IPS-NIHi11 (cell line): ENCODE measurements at regions not wholly inside any gene's neighbourhood (a gene's known extent, or its start where the extent isn't known, plus 50 kb on each side); places are given as distances from the start of the nearest gene placed in this dataset.
A peak's percentile ranks its signal among the peaks of the same experiment; 100 is the strongest.
"Not testable (repeated sequence)": the region's sequence is repeated elsewhere in the genome, so short reads cannot be mapped to it uniquely, and the experiment has no call there.

Experiments used
- DNase-seq: peaks from one replicate; pipeline ENCODE4 v3.0.0; 2012; ENCODE audit warnings: mixed read lengths, low spot score

DNA sequence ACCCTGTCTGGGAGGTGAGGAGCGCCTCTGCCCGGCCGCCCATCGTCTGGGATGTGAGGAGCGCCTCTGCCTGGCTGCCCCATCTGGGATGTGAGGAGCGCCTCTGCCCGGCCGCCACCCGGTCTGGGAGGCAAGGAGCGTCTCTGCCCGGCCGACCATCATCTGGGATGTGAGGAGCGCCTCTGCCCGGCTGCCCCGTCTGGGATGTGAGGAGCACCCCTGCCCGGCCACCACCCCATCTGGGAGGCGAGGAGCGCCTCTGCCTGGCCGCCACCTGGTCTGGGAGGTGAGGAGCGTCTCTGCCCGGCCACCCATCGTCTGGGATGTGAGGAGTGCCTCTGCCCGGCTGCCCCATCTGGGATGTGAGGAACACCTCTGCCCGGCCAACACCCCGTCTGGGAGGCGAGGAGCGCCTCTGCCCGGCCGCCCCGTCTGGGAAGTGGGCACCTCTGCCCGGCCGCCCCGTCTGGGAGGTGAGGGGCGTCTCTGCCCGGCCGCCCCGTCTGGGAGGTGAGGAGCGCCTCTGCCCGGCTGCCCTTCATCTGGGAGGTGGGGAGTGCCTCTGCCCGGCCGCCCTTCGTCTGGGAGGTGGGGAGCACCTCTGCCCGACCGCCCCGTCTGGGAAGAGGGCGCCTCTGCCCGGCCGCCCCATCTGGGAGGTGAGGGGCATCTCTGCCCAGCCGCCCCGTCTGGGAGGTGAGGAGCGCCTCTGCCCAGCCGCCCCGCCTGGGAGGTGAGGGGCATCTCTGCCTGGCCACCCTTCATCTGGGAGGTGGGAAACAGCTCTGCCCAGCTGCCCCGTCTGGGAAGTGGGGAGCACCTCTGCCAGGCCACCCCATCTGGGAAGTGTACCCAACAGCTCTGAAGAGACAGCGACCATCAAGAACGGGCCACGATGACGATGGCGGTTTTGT, 399.7 kb downstream of the CAAP1 start:
- not testable (repeated sequence) for DNase-seq

- DNase-seq: not testable (repeated sequence)
Measured at GRCh38 chr9:26491922-26492607, 400.5 kb downstream of the CAAP1 start.

DNA sequence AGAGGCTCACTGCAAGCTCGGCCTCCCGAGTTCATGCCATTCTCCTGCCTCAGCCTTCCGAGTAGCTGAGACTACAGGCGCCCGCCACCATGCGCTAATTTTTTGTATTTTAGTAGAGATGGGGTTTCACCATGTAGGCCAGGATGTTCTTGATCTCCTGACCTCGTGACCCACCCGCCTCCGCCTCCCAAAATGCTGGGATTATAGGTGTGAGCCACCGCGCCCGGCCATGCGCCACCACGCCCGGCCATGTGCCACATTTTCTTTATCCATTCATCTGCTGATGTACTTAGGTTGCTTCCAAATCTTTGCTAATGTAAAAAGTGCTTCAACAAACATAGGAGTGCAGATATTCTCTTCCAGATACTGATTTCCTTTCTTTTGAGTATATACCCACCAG, 408.6 kb downstream of the CAAP1 start:
- no peak for DNase-seq

GRCh38 chr9:26477963-26478362, 414.6 kb downstream of the CAAP1 start:
- DNase-seq: no peak

GRCh38 chr9:26471261-26471660, 421.3 kb downstream of the CAAP1 start:
- no peak for DNase-seq

DNA sequence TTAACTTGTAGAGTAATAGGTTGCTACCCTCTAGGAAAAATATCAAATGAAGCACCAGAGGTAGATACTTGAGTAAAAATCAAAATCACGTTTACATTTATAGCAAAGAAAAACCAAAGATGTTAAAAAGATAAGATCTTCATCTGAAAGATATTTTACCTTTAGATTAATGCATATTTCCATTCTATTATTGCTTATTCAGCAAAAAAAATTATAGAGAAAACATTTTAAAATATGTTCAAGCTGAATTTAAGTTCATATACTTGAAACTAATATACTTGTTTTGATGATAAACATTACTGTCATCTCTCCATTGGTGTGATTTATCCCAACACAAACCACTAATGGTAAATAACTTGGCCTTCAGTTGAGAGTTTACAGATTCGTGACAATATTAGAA, 422.3 kb downstream of the CAAP1 start:
- no peak for DNase-seq

- DNase-seq: no peak
Measured at GRCh38 chr9:26463837-26464236, 428.8 kb downstream of the CAAP1 start.

- DNase-seq: no peak
Measured at GRCh38 chr9:26462751-26463150, 429.9 kb downstream of the CAAP1 start.

GRCh38 chr9:26462213-26462612, 430.4 kb downstream of the CAAP1 start:
- peak; percentile 41 for DNase-seq

- no peak for DNase-seq
Measured at GRCh38 chr9:26460624-26461023, 432.0 kb downstream of the CAAP1 start.

GRCh38 chr9:26459959-26460358, 432.6 kb downstream of the CAAP1 start:
- DNase-seq: no peak

DNA sequence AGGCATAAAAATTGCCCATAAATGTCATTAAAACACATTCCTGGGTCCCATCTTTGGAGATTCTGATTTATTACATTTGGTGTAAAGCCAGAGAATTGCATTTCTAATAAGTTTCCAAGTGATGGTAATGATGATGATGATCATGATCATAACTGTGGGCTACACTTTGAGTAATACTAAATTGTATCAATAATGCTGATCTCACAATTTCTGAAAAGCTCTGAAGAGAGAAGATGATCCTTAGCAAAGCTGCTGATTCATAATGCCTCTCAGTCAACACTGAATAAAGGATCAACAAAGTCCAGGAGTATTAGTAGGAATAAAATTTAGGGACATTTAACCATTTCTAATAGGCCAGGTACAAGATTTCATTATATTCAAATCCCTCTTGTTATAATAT, 434.5 kb downstream of the CAAP1 start:
- no peak for DNase-seq

DNA sequence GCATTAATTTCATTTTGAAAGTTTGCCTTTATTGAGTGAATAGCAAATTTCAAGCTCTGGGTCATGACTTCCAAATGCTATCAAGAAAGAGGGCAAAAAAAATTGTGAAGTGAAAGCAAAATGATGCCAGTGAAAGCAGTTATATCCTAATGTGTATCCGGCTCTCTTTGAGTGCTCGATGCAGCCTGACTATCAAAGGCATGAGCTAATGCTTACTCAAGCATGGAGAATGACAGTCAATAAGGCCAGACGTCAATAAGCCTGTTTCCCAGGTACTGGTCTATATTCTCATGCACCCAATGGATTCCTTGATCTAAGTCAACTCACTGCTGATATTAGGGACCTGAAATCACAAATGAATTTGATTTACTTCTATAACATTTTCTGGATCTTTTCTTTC, 435.5 kb downstream of the CAAP1 start:
- no peak for DNase-seq

DNA sequence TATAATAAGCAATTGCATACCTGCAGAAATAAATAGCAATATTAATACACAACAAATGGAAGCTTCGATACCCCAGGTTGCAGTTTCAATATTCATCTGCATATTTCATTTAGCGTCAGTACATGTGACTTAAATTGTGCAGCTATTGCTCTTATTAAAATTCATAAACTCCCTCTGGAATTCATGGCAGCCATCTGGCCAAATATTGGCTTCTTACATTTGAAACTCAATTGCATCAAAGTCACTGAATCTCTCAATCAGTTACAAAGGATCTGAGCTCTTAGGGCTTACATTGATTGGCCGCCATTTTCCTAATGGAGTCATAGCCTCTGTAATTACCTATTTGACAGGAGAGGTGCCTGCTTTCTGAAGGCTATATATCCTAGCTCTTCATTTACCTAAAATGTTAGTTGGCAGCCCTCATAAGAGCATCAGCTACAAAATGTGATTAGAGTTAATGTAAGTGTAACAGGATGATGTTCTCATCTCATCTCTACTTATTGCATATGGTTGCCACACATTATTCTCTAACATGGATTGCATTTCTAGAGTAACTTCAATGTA, 453.5 kb downstream of the CAAP1 start:
- DNase-seq: no peak

DNA sequence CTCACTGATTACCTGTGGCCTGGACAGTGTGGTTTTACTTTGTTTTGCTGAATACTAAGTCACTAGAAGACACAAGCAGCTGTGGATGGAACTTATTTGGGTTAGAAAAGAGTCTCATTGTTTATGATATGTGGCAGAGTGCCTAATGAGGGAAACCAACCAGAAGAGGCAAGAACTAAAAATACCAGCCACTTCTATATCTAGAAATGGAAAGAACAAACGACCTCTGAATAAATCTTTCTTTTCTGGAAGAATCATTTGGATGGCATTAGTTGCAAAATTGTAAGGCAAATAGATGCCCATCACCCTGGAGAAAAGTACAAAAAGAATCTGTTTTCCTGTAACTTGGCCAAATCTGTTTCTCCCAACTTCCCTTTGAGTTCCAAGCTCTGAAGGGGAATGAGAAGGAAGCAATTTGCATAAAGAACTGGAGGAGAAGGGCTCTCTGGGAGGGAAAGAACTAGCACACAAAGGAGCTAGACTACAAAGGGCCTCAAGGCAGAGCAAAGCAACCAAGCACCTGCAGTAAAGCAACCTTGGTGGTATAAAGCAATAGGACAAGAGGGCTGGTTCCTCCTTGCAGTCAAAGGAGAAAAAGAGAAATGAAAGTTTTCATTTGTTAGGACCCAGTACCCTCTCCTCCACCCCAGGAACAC, 455.4 kb downstream of the CAAP1 start:
- DNase-seq: peak; percentile 37

GRCh38 chr9:26426551-26427131, 466.0 kb downstream of the CAAP1 start:
- no peak for DNase-seq

GRCh38 chr9:26418480-26418879, 474.1 kb downstream of the CAAP1 start:
- DNase-seq: no peak

GRCh38 chr9:26415528-26415927, 477.1 kb downstream of the CAAP1 start:
- DNase-seq: no peak

DNA sequence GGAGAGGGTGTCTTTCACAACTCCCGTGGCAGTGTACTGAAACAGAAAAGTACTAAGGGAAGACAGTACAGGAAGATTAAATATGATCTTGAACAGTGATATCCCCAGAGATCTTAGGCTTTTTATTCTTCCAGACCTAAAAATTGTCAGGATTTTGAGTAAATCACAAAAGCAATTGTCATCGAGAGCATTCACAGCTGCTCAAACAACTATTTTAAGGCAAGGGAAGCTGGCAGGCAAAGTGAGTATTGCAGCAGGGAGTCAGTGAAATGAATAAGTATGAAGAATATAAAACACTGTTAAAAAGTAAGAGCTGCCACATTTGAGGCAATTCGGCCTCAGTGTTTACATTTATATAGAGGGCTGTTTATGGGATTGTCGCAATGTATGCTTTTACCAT, 479.0 kb downstream of the CAAP1 start:
- no peak for DNase-seq

- no peak for DNase-seq
Measured at GRCh38 chr9:26412446-26412845, 480.2 kb downstream of the CAAP1 start.

- DNase-seq: no peak
Measured at GRCh38 chr9:26406676-26407075, 485.9 kb downstream of the CAAP1 start.

- DNase-seq: no peak
Measured at GRCh38 chr9:26399556-26399955, 493.0 kb downstream of the CAAP1 start.
